Small intestine (tissue), 7 donors: ENCODE measurements at regions not wholly inside any gene's neighbourhood (a gene's known extent, or its start where the extent isn't known, plus 50 kb on each side); places are given as distances from the start of the nearest gene placed in this dataset.

ENCODE experiments used
- DNase-seq, 2 donors: peaks; one replicate each; pipeline versions ENCODE4 v3.0.0 to v3.0.0-alpha.2; 2013
- FAIRE-seq: peaks from 2 replicates; lab custom pipeline; 2012; peaks lifted over from hg19 to GRCh38; lab: Jason Lieb, UNC
- H3K27ac ChIP-seq, 3 donors: one replicate each; pipeline ENCODE4 v1.5.1; 2013; ENCODE audit warnings: low read length in 2 of 3, mild to moderate bottlenecking in 2 of 3, control low read depth in 1 of 3, inconsistent platforms in 1 of 3, low read depth in 1 of 3, moderate library complexity in 1 of 3
- H3K27me3 ChIP-seq, 3 donors: one replicate each; pipeline ENCODE4 v1.6.1; 2013; ENCODE audit warnings: low read length in 3 of 3, inconsistent platforms in 1 of 3; ENCODE audit not compliant: control insufficient read depth in 3 of 3, insufficient read depth in 3 of 3
- H3K36me3 ChIP-seq, 3 donors: one replicate each; pipeline ENCODE4 v1.6.1; 2013; ENCODE audit warnings: low read length in 3 of 3, inconsistent platforms in 1 of 3, low read depth in 1 of 3, mild to moderate bottlenecking in 1 of 3, moderate library complexity in 1 of 3; ENCODE audit not compliant: control insufficient read depth in 3 of 3, insufficient read depth in 2 of 3
- H3K4me1 ChIP-seq, 3 donors: one replicate each; pipeline ENCODE4 v1.6.1; 2013; ENCODE audit warnings: low read length in 2 of 3, inconsistent platforms in 1 of 3, low read depth in 1 of 3, mild to moderate bottlenecking in 1 of 3, moderate library complexity in 1 of 3; ENCODE audit not compliant: control insufficient read depth in 3 of 3, insufficient read depth in 2 of 3
- H3K4me3 ChIP-seq, 3 donors: one replicate each; pipeline ENCODE4 v1.5.1; 2013; ENCODE audit warnings: low read length in 3 of 3, control low read depth in 1 of 3, inconsistent platforms in 1 of 3, low read depth in 1 of 3, mild to moderate bottlenecking in 1 of 3, moderate library complexity in 1 of 3
- H3K9me3 ChIP-seq, 2 donors: one replicate each; pipeline ENCODE4 v1.6.1; 2013; ENCODE audit warnings: low read depth in 1 of 2, low read length in 1 of 2; ENCODE audit not compliant: control insufficient read depth in 2 of 2, insufficient read depth in 1 of 2
- WGBS, 3 donors: extraction: QIAGEN DNeasy Blood & Tissue Kit; methylation state at CpG; one replicate each; pipeline ENCODE4 v1.1.7; 2013; 5-methylcytosine and 5-hydroxymethylcytosine counted together
- donor health status: healthy with polysubstance abuse.
- donor health status: control.
- donor health status: control.
- donor health status: Bipolar disorder and iron deficiency.
- donor health status: healthy.

GRCh38 chr3:71865727-71866126 lies 80.8 kb upstream of the PROK2 start:
- Histone ChIP-seq H3K36me3 (no peaks in the 10 kb centered on the region), H3K4me1 (no peaks in the 10 kb centered on the region), H3K4me3 (no peak overlapping the region), H3K9me3 (peaks cover 0 to 5% of the 10 kb centered on the region in 2 donors), H3K27ac (no peak overlapping the region), H3K27me3 (peaks cover 0 to 29% (median 3%) of the 10 kb centered on the region in 3 donors)
- DNase-seq (no peak), FAIRE-seq (no peak)
- WGBS, 3 donors = 64 to 69% (median 67%) methylated on average over 2 of the region's 2 CpGs

GRCh38 chr3:71863563-71864190 lies 78.7 kb upstream of the PROK2 start:
- DNase-seq (no peak), FAIRE-seq (no peak)
- no peak overlapping the region for H3K27ac ChIP-seq
- H3K4me1 ChIP-seq = no peaks in the 10 kb centered on the region
- H3K36me3 ChIP-seq = no peaks in the 10 kb centered on the region
- H3K27me3 ChIP-seq = peaks cover 0 to 32% (median 6%) of the 10 kb centered on the region in 3 donors
- H3K9me3 ChIP-seq = peaks cover 0 to 9% of the 10 kb centered on the region in 2 donors
- no peak overlapping the region for H3K4me3 ChIP-seq
- WGBS, 3 donors = 60 to 78% (median 68%) methylated on average over 5 of the region's 5 CpGs

GRCh38 chr3:71862371-71863140 lies 77.6 kb upstream of the PROK2 start:
- FAIRE-seq (no peak), DNase-seq (no peak)
- Histone ChIP-seq H3K4me1 (no peaks in the 10 kb centered on the region), H3K27me3 (peaks cover 0 to 32% (median 6%) of the 10 kb centered on the region in 3 donors), H3K9me3 (peaks cover 0 to 9% of the 10 kb centered on the region in 2 donors), H3K4me3 (no peak overlapping the region), H3K36me3 (no peaks in the 10 kb centered on the region), H3K27ac (no peak overlapping the region)
- WGBS, 3 donors = 45 to 74% (median 61%) methylated on average over 2 of the region's 2 CpGs

- 61 to 78% (median 73%) methylated on average over 3 of the region's 3 CpGs for WGBS, 3 donors
- H3K4me1 ChIP-seq = no peaks in the 10 kb centered on the region
- peaks cover 0 to 9% of the 10 kb centered on the region in 2 donors for H3K9me3 ChIP-seq
- H3K27ac ChIP-seq = no peak overlapping the region
- peak; percentile 44 for FAIRE-seq
- H3K36me3 ChIP-seq = no peaks in the 10 kb centered on the region
- H3K27me3 ChIP-seq = peaks cover 0 to 23% (median 6%) of the 10 kb centered on the region in 3 donors
- H3K4me3 ChIP-seq = no peak overlapping the region
- peak; percentile 28 to 53 for DNase-seq
Measured at GRCh38 chr3:71859123-71859519, 74.2 kb upstream of the PROK2 start.

GRCh38 chr3:71858503-71859122 lies 73.7 kb upstream of the PROK2 start:
- FAIRE-seq = no peak
- peaks cover 0 to 20% (median 6%) of the 10 kb centered on the region in 3 donors for H3K27me3 ChIP-seq
- H3K4me1 ChIP-seq = no peaks in the 10 kb centered on the region
- H3K36me3 ChIP-seq = no peaks in the 10 kb centered on the region
- 77 to 81% (median 81%) methylated on average over 11 of the region's 11 CpGs for WGBS, 3 donors
- H3K4me3 ChIP-seq = no peak overlapping the region
- H3K27ac ChIP-seq = no peak overlapping the region
- peaks cover 0 to 9% of the 10 kb centered on the region in 2 donors for H3K9me3 ChIP-seq
- DNase-seq = no peak

- WGBS, 3 donors = 49 to 67% (median 58%) methylated on average over 3 of the region's 3 CpGs
- Histone ChIP-seq H3K4me3 (no peak overlapping the region), H3K27me3 (peaks cover 0 to 20% (median 6%) of the 10 kb centered on the region in 3 donors), H3K4me1 (no peaks in the 10 kb centered on the region), H3K27ac (no peak overlapping the region), H3K36me3 (no peaks in the 10 kb centered on the region), H3K9me3 (peaks cover 0 to 9% of the 10 kb centered on the region in 2 donors)
- DNase-seq = no peak
- no peak for FAIRE-seq
Measured at GRCh38 chr3:71857956-71858355, 73.0 kb upstream of the PROK2 start.

- WGBS, 3 donors = 82 to 88% (median 83%) methylated on average over 4 of the region's 4 CpGs
- Histone ChIP-seq H3K36me3 (no peaks in the 10 kb centered on the region), H3K4me1 (no peaks in the 10 kb centered on the region), H3K4me3 (no peak overlapping the region), H3K9me3 (no peaks in the 10 kb centered on the region), H3K27ac (no peak overlapping the region), H3K27me3 (peaks cover 0 to 9% (median 0%) of the 10 kb centered on the region in 3 donors)
- DNase-seq = no peak
- FAIRE-seq = no peak
Measured at GRCh38 chr3:71854706-71855105, 69.8 kb upstream of the PROK2 start.

- no peaks in the 10 kb centered on the region for H3K4me1 ChIP-seq
- H3K27ac ChIP-seq = no peak overlapping the region
- H3K27me3 ChIP-seq = peaks cover 0 to 9% (median 0%) of the 10 kb centered on the region in 3 donors
- FAIRE-seq (no peak), DNase-seq (no peak)
- WGBS, 3 donors = 57 to 72% (median 61%) methylated on average over 5 of the region's 5 CpGs
- no peaks in the 10 kb centered on the region for H3K36me3 ChIP-seq
- no peaks in the 10 kb centered on the region for H3K9me3 ChIP-seq
- no peak overlapping the region for H3K4me3 ChIP-seq
Measured at GRCh38 chr3:71854096-71854495, 69.1 kb upstream of the PROK2 start.
